Activated T-helper 1 cell treated with anti-CD3 and anti-CD28 coated beads, Interleukin-12 subunit alpha, Interleukin-12 subunit beta, Interleukin-2, Interleukin-4 antibody, amounts not matched to agents 30 ng/mL and 10 ng/mL and 1 ng/mL, durations not matched to agents 14 hours and 24 hours and 36 hours (primary cell): ENCODE measurements at regions not wholly inside any gene's neighbourhood (a gene's known extent, or its start where the extent isn't known, plus 50 kb on each side); places are given as distances from the start of the nearest gene placed in this dataset.
A peak's percentile ranks its signal among the peaks of the same experiment; 100 is the strongest.

ENCODE experiments used
- DNase-seq: peaks from one replicate; pipeline ENCODE4 v3.0.0; 2021; ENCODE audit warnings: low spot score
- H3K27ac Mint-ChIP-seq: one replicate; pipeline ENCODE4 v1.8.0; 2021; ENCODE audit warnings: mild to moderate bottlenecking, mixed read lengths
- H3K27me3 Mint-ChIP-seq: one replicate; pipeline ENCODE4 v1.8.0; 2022; ENCODE audit warnings: mild to moderate bottlenecking, moderate library complexity, mixed read lengths; ENCODE audit not compliant: insufficient read depth
- H3K36me3 Mint-ChIP-seq: one replicate; pipeline ENCODE4 v1.8.0; 2021; ENCODE audit warnings: low read depth, mixed read lengths
- H3K4me1 Mint-ChIP-seq: one replicate; pipeline ENCODE4 v1.8.0; 2021; ENCODE audit warnings: low read depth, mixed read lengths
- H3K4me3 Mint-ChIP-seq: one replicate; pipeline ENCODE4 v1.8.0; 2021; ENCODE audit warnings: mild to moderate bottlenecking, moderate library complexity, mixed read lengths
- H3K9me3 Mint-ChIP-seq: one replicate; pipeline ENCODE4 v1.8.0; 2021; ENCODE audit warnings: mixed read lengths
- intact Hi-C: fragments of 100-400 bp; cut with micrococcal nuclease; formaldehyde crosslinking; loops from one replicate; pipeline ENCODE4 v1.15.1; 2024

DNA sequence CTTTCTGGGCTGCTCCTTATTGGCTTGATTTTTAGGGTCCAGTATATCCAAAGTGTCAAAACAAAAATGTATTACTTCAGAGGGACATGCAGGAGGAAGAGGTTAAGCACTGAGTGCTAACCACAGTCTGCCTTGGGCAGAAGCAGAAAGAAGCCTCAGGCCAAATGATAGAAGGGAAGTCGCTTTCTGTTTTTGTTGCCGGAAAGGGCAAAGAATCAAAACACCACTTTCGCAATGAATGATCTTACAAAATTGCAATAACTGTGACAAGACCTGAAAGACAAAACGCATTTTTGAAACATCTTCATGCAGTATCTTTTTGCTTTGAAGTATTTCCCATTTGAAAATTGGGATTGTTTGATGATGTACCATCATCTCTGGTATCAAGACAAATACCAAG is 70.1 kb upstream of the PICALM start:
- Mint-ChIP-seq H3K4me1 (peaks cover 75% of the 10 kb centered on the region), H3K4me3 (peak overlapping the region; percentile 57), H3K9me3 (no peaks in the 10 kb centered on the region), H3K27me3 (no peaks in the 10 kb centered on the region), H3K36me3 (peaks cover 8% of the 10 kb centered on the region), H3K27ac (peak overlapping the region; percentile 81)
- DNase-seq: peak; percentile 37
- intact Hi-C loops: loop anchor here (1.0 to 2.0 kb wide), 6 partner anchors 15 to 148 kb away; partner anchors contain the start of gene PICALM

DNA sequence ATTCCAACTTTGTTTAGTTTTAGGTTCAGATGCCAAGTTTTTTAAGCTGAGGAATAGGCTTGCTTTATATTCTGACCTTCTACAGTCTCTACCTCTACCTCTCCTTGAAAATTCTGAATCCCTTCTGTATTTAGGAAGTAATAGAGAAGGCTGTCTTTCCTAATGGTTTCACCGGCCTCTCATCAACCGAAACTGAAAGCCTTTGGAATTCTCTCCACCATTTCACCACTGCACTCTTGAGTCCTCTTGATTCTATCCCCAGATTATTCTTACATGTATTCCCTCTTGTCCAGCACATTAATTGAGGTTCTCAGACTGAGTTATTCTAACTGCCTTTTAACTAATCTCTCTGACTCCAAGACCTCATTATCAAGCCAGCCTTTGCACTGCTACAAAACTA is 67.7 kb upstream of the PICALM start:
- Mint-ChIP-seq H3K9me3 (no peaks in the 10 kb centered on the region), H3K27me3 (no peaks in the 10 kb centered on the region), H3K27ac (peak overlapping the region; percentile 12), H3K36me3 (peaks cover 10% of the 10 kb centered on the region), H3K4me1 (peaks cover 58% of the 10 kb centered on the region), H3K4me3 (no peak overlapping the region)
- no peak for DNase-seq
- intact Hi-C loops: no loop called here

GRCh38 chr11:86135319-86135714 is 66.4 kb upstream of the PICALM start:
- H3K27me3 Mint-ChIP-seq: peaks cover 2% of the 10 kb centered on the region

GRCh38 chr11:86134580-86135318 is 65.9 kb upstream of the PICALM start:
- no peaks in the 10 kb centered on the region for H3K9me3 Mint-ChIP-seq
- peaks cover 40% of the 10 kb centered on the region for H3K4me1 Mint-ChIP-seq
- no peak for DNase-seq
- intact Hi-C loops: no loop called here
- H3K27ac Mint-ChIP-seq: peak overlapping the region; percentile 4
- H3K4me3 Mint-ChIP-seq: no peak overlapping the region
- peaks cover 6% of the 10 kb centered on the region for H3K36me3 Mint-ChIP-seq
- peaks cover 2% of the 10 kb centered on the region for H3K27me3 Mint-ChIP-seq

More at GRCh38 chr11:86135319-86135714, 66.4 kb upstream of the PICALM start:
- Mint-ChIP-seq H3K4me3 (no peak overlapping the region), H3K36me3 (peaks cover 7% of the 10 kb centered on the region), H3K9me3 (no peaks in the 10 kb centered on the region), H3K4me1 (peaks cover 45% of the 10 kb centered on the region), H3K27ac (peak overlapping the region; percentile 4)
- intact Hi-C loops: no loop called here
- no peak for DNase-seq

- H3K27me3 Mint-ChIP-seq: peaks cover 2% of the 10 kb centered on the region
- H3K36me3 Mint-ChIP-seq: peaks cover 6% of the 10 kb centered on the region
- intact Hi-C loops: no loop called here
- no peak overlapping the region for H3K27ac Mint-ChIP-seq
- H3K4me1 Mint-ChIP-seq: peaks cover 27% of the 10 kb centered on the region
- H3K4me3 Mint-ChIP-seq: no peak overlapping the region
- DNase-seq: no peak
- H3K9me3 Mint-ChIP-seq: no peaks in the 10 kb centered on the region
Measured at GRCh38 chr11:86132667-86133249, 63.9 kb upstream of the PICALM start.

DNA sequence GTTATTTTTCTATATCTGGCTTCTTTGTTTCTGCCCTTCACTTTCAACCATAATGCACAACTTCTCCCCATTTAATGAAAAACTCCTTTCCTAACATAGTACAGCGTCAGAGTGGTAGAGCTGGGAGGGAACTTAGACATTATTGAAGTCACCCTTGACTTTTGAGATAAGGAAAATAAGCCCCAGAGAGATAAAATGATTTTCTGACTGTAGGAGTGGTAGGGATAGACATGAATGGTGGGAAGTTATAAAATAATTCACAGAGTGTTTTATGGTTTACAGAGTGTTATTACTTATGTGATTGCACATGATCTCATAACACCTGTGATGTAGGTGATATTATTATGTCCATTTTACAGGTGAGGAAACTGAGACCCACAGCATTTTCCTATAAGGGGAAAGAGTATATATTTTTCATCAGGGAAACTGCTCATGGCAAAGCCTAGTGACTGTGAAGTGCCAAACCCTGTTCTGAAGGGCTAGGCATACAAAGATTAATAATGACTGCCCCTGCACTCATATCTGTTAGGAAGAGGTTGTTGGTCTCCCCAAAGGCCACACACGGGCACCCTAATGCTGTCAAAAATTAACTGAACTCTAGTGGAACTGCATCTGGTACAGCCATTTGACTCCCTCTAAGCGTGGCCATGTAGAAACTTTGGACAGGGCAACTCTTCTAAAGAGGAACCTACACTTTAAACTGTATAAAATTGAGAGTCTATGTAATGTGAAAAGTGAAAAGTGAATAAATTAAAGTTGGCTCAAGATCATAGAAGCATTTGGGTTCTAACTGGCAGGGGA is 61.1 kb upstream of the PICALM start:
- H3K4me3 Mint-ChIP-seq: no peak overlapping the region
- intact Hi-C loops: no loop called here
- H3K36me3 Mint-ChIP-seq: peaks cover 6% of the 10 kb centered on the region
- no peak overlapping the region for H3K27ac Mint-ChIP-seq
- H3K9me3 Mint-ChIP-seq: no peaks in the 10 kb centered on the region
- H3K4me1 Mint-ChIP-seq: peaks cover 14% of the 10 kb centered on the region
- peaks cover 2% of the 10 kb centered on the region for H3K27me3 Mint-ChIP-seq
- no peak for DNase-seq

GRCh38 chr11:86128914-86129313 is 60.0 kb upstream of the PICALM start:
- intact Hi-C loops: no loop called here
- peaks cover 2% of the 10 kb centered on the region for H3K27me3 Mint-ChIP-seq
- H3K36me3 Mint-ChIP-seq: peaks cover 6% of the 10 kb centered on the region
- no peak for DNase-seq
- peaks cover 18% of the 10 kb centered on the region for H3K4me1 Mint-ChIP-seq
- no peak overlapping the region for H3K27ac Mint-ChIP-seq
- H3K9me3 Mint-ChIP-seq: no peaks in the 10 kb centered on the region
- no peak overlapping the region for H3K4me3 Mint-ChIP-seq

DNA sequence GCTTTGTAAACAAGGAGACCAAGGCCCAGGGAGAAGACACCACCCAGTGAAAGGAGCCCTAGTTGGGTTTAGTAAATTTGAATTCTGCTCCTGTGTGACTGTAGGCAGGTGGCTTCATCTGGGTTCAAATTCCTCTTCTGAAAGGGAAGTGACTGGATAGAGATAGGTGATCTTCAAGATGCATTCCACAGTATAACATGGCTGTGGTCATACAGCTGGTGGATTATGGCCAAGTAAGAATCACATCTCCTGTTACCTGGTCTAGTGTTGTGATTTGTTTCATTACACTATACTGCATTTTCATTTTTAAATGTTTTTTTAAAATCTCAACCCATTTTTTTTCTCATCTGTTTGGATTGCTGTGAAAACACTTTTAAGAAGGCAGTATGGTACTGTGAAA is 58.0 kb upstream of the PICALM start:
- no peak overlapping the region for H3K4me3 Mint-ChIP-seq
- peaks cover 26% of the 10 kb centered on the region for H3K4me1 Mint-ChIP-seq
- no peak overlapping the region for H3K27ac Mint-ChIP-seq
- peaks cover 2% of the 10 kb centered on the region for H3K36me3 Mint-ChIP-seq
- peaks cover 2% of the 10 kb centered on the region for H3K27me3 Mint-ChIP-seq
- DNase-seq: no peak
- intact Hi-C loops: no loop called here
- no peaks in the 10 kb centered on the region for H3K9me3 Mint-ChIP-seq

DNA sequence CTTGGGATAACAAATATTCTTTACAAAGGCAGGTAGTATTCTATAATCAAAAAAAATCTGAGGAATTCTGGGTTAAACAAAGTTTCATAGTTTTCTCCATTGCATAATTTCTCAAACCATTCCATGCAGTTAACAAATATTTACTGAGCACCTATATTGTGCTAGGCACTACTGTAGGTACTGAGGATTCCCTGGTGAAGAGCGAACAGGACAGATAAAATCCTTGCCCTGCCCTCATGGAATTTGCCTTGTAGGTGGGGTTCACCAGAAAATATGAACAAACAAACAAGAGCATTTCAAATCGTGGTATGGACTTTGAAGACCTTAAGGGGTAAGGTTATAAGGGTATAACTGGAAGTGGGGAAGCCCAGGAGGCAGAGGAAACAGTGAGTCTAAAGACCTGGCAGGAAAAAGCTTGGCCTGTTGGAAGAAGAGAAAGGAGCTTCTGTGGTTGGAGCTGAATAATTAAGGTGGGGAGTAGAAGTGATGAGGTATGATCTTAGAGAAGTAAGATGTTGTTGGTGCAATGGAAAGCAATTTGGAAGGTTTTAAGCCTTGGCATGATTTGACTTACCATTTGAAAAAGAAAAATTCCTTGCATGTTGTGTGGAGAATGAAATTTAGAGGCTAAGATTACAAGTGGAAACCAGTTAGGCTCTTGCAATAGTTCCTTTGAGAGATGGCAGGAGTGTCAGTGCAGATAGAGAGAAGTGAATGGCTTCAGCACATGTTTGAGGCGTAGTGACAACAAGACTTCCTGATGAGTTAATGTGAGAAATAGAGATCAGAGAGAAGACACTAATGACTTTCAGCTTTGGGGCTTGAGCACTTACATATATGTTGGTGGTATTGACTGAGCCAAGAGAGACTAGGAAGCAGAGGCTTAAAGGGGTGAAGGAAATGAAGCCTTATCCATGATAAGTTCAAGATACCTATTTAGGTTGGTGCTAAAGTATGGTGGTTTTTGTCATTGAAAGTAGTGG is 55.7 kb upstream of the PICALM start:
- peaks cover 26% of the 10 kb centered on the region for H3K4me1 Mint-ChIP-seq
- H3K27ac Mint-ChIP-seq: peak overlapping the region; percentile 83
- DNase-seq: no peak
- intact Hi-C loops: loop anchor here (1.0 kb wide), 1 partner anchor 15 kb away; no protein-coding TSS in a partner anchor
- no peaks in the 10 kb centered on the region for H3K9me3 Mint-ChIP-seq
- no peaks in the 10 kb centered on the region for H3K27me3 Mint-ChIP-seq
- H3K4me3 Mint-ChIP-seq: peak overlapping the region; percentile 3
- H3K36me3 Mint-ChIP-seq: peaks cover 2% of the 10 kb centered on the region

GRCh38 chr11:86122773-86123172 is 53.9 kb upstream of the PICALM start:
- H3K4me3 Mint-ChIP-seq: no peak overlapping the region
- no peak overlapping the region for H3K27ac Mint-ChIP-seq
- intact Hi-C loops: no loop called here
- H3K4me1 Mint-ChIP-seq: peaks cover 30% of the 10 kb centered on the region
- no peaks in the 10 kb centered on the region for H3K27me3 Mint-ChIP-seq
- no peak for DNase-seq
- H3K36me3 Mint-ChIP-seq: no peaks in the 10 kb centered on the region
- no peaks in the 10 kb centered on the region for H3K9me3 Mint-ChIP-seq

DNA sequence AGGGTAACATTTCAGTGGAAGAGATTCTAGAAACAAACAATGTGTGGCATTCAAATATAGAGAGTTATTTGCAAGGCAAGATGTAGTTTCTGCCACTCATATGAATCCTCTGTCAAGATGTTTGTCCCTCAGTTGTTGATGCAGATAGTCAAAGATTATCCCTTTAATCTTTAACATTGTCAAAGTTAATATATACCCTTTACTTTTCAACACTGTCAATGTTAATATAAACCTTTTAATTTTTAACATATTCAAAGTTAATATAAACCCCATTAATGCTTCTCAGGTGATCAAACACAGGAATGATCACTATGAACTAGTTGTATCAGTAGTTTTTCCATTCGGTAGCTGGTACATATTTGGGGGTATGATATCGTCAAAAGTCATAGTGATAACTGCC is 51.9 kb upstream of the PICALM start:
- Mint-ChIP-seq H3K4me3 (no peak overlapping the region), H3K27ac (no peak overlapping the region), H3K27me3 (no peaks in the 10 kb centered on the region), H3K4me1 (peaks cover 49% of the 10 kb centered on the region), H3K9me3 (no peaks in the 10 kb centered on the region), H3K36me3 (no peaks in the 10 kb centered on the region)
- DNase-seq: no peak
- intact Hi-C loops: no loop called here

DNA sequence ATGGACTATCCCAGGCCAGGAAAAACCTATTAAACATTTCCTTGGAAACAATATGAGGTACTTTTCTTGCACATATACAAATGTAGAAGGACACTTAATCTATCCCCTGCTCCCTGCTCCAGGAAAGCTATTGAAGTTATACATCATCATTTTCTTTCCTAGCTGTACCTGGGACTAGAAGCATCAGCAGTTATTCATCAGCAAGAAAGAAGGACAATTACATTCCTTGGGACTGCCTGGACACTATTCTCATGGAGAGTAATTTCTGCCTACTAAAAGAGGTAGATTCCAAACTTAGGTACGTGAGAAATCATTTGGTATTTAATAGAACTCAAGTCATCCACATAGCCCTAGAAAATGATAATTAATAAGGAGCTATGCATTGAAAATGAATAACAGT is 51.0 kb upstream of the PICALM start:
- Mint-ChIP-seq H3K27me3 (no peaks in the 10 kb centered on the region), H3K36me3 (no peaks in the 10 kb centered on the region), H3K9me3 (no peaks in the 10 kb centered on the region), H3K4me3 (no peak overlapping the region), H3K27ac (no peak overlapping the region), H3K4me1 (peaks cover 54% of the 10 kb centered on the region)
- intact Hi-C loops: loop anchor here (5.0 kb wide), 7 partner anchors 53 to 368 kb away; partner anchors contain the start of gene PICALM
- DNase-seq: no peak
